ENCODE measurements at regions not wholly inside any gene's neighbourhood (a gene's known extent, or its start where the extent isn't known, plus 50 kb on each side); places are given as distances from the start of the nearest gene placed in this dataset.

- ChIA-PET CTCF (no interaction called here), POLR2A (no interaction called here)
- TF ChIP-seq CTCF (IDR thresholded peaks at IDR 0.05; ENCODE audit: insufficient read depth, low read depth, low read length): no peak
Observed at GRCh38 chr5:26295541-26295940, 742.8 kb downstream of the CDH9 start.

GRCh38 chr5:26282190-26282589, 756.2 kb downstream of the CDH9 start:
- POLR2A ChIA-PET: no interaction called here
- no peaks in the 10 kb centered on the region for H3K27me3 ChIP-seq (ENCODE audit: control insufficient read depth, insufficient read depth, low read length)
- TF ChIP-seq CTCF (IDR thresholded peaks at IDR 0.05; ENCODE audit: insufficient read depth, low read depth, low read length): no peak

More at GRCh38 chr5:26295541-26295940, 742.8 kb downstream of the CDH9 start:
- H3K36me3 ChIP-seq (ENCODE audit: control insufficient read depth, insufficient read depth, low read length): no peaks in the 10 kb centered on the region
- no peak for DNase-seq (ENCODE audit: low read depth)
- no peaks in the 10 kb centered on the region for H3K27me3 ChIP-seq (ENCODE audit: control insufficient read depth, insufficient read depth, low read length)
- no peak overlapping the region for H3K4me3 ChIP-seq (ENCODE audit: low read depth, low read length)

GRCh38 chr5:26278078-26278477, 760.3 kb downstream of the CDH9 start:
- ChIA-PET POLR2A (no interaction called here), CTCF (no interaction called here)
- no peaks in the 10 kb centered on the region for H3K36me3 ChIP-seq (ENCODE audit: control insufficient read depth, insufficient read depth, low read length)
- no peak overlapping the region for H3K4me3 ChIP-seq (ENCODE audit: low read depth, low read length)
- no peak for TF ChIP-seq CTCF (IDR thresholded peaks at IDR 0.05; ENCODE audit: insufficient read depth, low read depth, low read length)
- no peaks in the 10 kb centered on the region for H3K27me3 ChIP-seq (ENCODE audit: control insufficient read depth, insufficient read depth, low read length)
- no peak for DNase-seq (ENCODE audit: low read depth)

More at GRCh38 chr5:26282190-26282589, 756.2 kb downstream of the CDH9 start:
- Histone ChIP-seq H3K36me3 (ENCODE audit: control insufficient read depth, insufficient read depth, low read length) (no peaks in the 10 kb centered on the region), H3K4me3 (ENCODE audit: low read depth, low read length) (no peak overlapping the region)
- DNase-seq (ENCODE audit: low read depth): no peak
- CTCF ChIA-PET: no interaction called here

- DNase-seq (ENCODE audit: low read depth): no peak
- H3K27me3 ChIP-seq (ENCODE audit: control insufficient read depth, insufficient read depth, low read length): no peaks in the 10 kb centered on the region
- no peaks in the 10 kb centered on the region for H3K36me3 ChIP-seq (ENCODE audit: control insufficient read depth, insufficient read depth, low read length)
- TF ChIP-seq CTCF (IDR thresholded peaks at IDR 0.05; ENCODE audit: insufficient read depth, low read depth, low read length): no peak
- CTCF ChIA-PET: no interaction called here
- POLR2A ChIA-PET: no interaction called here
- H3K4me3 ChIP-seq (ENCODE audit: low read depth, low read length): no peak overlapping the region
Observed at GRCh38 chr5:26259081-26259480, 779.3 kb downstream of the CDH9 start.

GRCh38 chr5:26245321-26245720, 793.1 kb downstream of the CDH9 start:
- H3K4me3 ChIP-seq (ENCODE audit: low read depth, low read length): no peak overlapping the region
- no peak for TF ChIP-seq CTCF (IDR thresholded peaks at IDR 0.05; ENCODE audit: insufficient read depth, low read depth, low read length)
- no peak for DNase-seq (ENCODE audit: low read depth)
- no peaks in the 10 kb centered on the region for H3K36me3 ChIP-seq (ENCODE audit: control insufficient read depth, insufficient read depth, low read length)
- ChIA-PET POLR2A (no interaction called here), CTCF (no interaction called here)
- H3K27me3 ChIP-seq (ENCODE audit: control insufficient read depth, insufficient read depth, low read length): no peaks in the 10 kb centered on the region
